Hematopoietic multipotent progenitor cell treated with erythropoietin and hydrocortisone succinate and interleukin-3 and kit ligand, for 6 days (in vitro differentiated cells): ENCODE measurements at regions not wholly inside any gene's neighbourhood (a gene's known extent, or its start where the extent isn't known, plus 50 kb on each side); places are given as distances from the start of the nearest gene placed in this dataset.

Source experiments
- DNase-seq: peaks from one replicate; pipeline ENCODE4 v3.0.0-alpha.2; 2015

GRCh38 chr4:123819362-123820035 is 422.9 kb downstream of the SPRY1 start:
- no peak for DNase-seq

DNA sequence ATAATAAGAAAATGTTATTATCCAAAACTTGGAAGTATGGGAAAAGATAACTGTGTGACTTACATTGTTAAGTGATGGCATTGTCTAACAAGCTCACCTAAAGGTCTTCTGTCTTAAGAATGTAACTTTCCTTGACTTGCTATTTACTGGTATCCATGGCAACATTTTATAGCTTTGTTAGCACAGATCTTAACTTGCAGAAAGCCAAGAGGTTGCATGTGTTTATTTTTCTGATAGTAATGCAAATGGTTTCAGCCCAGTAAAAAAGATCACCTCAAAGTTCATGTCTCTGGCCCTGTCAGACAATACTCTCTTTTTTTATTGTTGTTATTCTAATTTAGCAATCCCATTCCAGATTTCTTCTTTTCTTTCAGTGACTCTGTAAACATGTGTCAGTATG is 425.3 kb downstream of the SPRY1 start:
- no peak for DNase-seq

DNA sequence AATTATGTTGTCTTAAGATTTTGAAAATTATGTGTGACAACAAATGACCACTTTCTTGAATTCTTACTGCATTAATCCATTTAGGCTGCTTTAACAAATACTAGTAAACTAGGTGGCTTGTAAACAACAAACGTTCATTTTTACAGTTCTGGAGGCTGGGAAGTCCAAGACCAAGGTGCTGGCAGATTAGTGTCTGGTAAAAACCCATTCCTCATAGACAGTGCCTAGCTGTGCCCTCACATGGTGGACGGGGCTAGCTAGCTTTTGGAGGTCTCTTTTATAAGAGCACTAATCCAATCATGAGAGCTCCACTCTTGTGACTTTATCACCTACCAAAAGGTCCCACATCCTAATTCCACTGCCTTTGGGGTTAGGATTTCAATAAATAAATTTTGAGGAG is 425.8 kb downstream of the SPRY1 start:
- no peak for DNase-seq

- DNase-seq = no peak
Measured at GRCh38 chr4:123823244-123823643, 426.6 kb downstream of the SPRY1 start.

DNA sequence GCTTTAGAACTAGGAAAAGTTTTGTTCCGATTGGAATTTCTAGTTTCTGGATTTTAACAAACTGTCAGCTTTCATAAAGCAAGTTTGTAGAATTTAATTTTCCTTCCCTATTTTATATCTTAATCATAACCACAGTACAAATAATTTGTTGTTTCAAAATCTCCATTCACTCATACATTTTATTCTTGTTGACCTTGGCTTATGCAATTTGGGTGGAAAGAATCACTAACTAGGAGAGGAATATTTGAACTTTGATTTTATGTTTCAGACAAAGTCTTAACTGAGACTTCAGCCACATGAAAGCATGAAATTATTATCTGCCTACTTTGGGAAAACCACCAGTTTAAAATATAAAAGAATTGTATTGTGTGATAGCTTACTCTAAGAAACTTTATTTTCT is 427.9 kb downstream of the SPRY1 start:
- no peak for DNase-seq

- DNase-seq = no peak
Measured at GRCh38 chr4:123825596-123826291, 429.1 kb downstream of the SPRY1 start.

- DNase-seq = no peak
Measured at GRCh38 chr4:123826896-123827295, 430.3 kb downstream of the SPRY1 start.

DNA sequence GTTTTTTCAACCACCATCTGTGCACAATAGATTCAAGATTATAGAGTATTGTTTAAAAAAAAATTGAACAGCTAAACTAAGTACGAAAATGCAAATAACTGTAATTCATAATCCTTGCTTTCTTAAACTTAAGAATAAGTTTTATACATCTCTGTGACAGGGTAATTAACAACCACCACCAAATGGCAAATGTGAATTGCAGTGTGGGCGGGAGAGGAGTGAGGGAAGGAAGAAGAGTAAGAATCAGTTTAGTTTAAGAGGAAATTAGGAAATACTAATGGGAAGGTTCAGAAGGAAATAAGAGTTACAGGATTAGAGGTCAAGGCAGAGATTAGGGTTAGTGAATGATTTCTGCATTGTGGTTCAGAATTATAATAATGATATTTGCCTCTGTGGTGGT is 430.9 kb downstream of the SPRY1 start:
- DNase-seq = no peak

GRCh38 chr4:123830930-123831329 is 434.3 kb downstream of the SPRY1 start:
- no peak for DNase-seq

DNA sequence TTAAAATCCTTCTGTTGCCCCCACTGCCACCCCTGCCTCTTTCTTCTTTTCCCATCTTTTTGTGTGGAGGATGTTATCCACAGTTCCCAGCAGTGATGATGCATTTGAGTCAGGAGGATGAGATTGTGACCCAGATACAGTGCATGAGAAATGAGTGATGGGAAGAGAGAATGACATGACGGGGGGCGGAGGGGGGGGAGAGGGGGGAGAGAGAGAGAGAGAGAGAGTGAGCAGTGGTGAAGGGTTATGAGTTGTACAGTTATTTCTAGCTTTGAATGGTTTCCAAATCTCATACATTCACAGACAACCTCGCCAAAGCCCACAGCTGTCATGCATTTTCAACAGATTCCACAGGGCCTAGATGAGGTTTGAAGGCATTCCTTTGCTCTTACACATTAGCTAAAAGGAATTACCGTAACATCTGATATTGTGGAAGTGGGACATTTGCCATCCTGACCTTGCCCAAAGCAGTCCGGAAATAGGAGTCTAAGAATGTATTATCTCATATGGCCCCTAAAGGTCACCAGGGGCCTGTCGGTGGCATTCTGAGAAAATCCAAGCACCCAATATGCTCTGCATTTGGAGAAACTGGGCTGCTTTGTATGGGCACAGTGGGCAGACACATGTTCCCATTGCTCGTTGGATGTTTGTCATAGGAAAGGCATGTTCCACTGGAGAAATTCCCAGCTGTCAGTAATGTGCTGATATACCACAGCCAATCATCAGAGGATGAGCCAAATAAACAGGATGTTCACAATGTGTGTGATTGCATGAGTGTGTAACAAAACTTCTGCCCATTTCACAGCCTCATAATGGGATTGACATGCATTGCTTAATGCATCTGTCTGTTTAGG is 435.8 kb downstream of the SPRY1 start:
- no peak for DNase-seq

DNA sequence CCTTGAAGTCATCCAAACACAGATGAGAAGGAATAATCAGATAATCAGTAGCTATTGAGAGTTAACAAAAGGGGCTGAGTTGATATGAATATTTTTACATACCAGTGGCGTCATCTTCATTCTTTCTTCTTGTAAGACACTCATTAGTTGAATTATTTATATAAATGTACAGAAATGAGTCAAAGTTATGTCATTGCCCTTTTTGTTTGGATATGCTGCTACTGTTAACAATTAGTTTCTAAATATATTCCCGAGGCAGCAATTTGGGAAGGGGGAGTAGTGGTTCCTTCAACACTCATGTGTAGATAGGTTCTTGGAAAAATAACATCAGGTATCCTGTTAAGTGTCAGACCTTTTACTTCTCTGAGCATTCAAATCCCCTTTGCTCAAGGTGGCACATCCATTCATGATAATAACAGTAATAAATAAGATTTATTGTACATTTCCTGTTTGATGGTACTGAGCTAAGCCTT is 436.6 kb downstream of the SPRY1 start:
- DNase-seq = no peak

GRCh38 chr4:123835831-123836590 is 439.4 kb downstream of the SPRY1 start:
- DNase-seq = no peak

DNA sequence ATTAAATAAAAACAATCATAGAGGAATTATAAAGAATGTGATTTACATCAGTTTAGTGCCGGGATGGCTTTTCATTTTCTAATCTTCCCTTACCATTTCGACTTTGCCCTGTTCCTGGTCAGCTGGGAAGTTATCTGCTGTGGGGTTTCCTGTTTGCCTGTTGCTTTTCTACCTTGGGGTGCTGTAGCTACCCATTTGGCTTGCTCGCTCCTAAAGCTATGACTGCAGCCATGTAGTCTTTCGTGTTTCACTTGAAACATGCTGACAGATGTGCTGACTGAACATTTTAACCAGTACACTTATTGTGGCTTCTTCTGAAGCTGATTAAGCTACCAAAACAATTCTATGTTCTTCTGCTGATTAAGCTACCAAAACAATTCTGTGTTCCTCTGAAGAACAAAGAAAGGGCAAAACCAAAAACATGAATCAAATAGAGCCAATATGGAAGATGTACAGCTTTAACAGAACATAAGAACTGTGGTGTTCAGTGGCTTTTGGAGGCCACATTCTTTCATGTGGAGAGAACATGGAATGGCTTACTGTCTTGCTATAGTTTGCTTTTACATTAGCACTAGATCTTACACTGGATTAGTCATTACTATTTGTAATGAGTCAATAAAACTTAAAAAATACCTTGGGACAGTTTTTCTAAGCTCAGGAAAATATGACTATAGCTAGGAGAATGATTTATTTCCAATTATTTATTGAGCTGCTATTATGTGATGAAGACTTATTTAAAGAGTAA is 440.4 kb downstream of the SPRY1 start:
- DNase-seq = no peak

DNA sequence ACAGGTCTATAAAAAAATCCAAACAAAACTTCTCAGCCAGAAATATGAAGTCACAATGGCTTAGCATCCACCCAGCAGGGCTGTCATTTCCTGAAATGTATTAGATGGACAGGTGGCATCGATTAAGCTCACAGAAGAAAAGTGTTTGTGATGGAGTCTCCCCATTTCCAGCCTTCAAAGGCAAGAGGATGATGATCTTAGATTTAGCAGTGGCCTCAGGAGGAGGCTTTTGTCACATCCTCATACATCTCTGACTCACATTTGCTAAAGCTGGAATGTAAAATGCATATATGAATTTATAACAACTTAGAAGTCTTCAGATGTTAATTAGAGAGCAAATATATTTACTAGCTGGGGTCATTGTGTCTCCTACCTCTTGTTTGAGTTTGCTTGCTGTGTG is 441.9 kb downstream of the SPRY1 start:
- no peak for DNase-seq

GRCh38 chr4:123840197-123840596 is 443.6 kb downstream of the SPRY1 start:
- no peak for DNase-seq

DNA sequence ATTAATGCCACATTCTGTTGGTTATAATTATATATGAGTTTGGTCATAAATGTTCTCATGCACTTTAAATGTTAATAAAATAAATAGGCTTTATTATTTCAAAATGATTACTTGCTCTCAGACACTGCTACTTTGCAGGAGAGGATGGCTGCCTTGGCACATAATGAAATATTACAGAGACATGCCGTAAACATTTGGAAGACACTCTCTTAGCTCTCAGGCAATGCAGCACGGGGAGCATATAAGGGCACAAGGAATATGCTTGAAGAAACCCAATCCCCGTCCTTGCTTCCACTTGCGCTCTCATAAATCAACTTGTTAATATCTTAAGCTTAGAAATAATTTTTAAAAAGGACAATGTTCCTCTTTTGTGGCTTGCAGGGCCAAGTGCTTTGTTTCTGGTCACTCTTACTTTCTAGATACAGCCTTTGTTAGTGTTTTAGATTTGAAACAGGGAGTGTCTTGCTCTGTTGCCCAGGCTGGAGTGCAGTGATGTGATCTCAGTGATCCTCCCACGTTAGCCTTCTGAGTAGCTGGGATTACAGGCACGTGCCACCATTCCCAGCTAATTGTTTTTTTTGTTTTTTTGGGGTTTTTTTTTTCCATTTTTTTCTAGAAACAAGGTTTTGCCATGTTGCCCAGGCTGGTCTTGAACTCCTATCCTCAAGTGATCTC is 445.0 kb downstream of the SPRY1 start:
- no peak for DNase-seq

GRCh38 chr4:123843137-123843536 is 446.5 kb downstream of the SPRY1 start:
- no peak for DNase-seq

- no peak for DNase-seq
Measured at GRCh38 chr4:123844374-123844773, 447.8 kb downstream of the SPRY1 start.

- DNase-seq = no peak
Measured at GRCh38 chr4:123846092-123846491, 449.5 kb downstream of the SPRY1 start.

GRCh38 chr4:123846561-123846960 is 450.0 kb downstream of the SPRY1 start:
- DNase-seq = no peak

DNA sequence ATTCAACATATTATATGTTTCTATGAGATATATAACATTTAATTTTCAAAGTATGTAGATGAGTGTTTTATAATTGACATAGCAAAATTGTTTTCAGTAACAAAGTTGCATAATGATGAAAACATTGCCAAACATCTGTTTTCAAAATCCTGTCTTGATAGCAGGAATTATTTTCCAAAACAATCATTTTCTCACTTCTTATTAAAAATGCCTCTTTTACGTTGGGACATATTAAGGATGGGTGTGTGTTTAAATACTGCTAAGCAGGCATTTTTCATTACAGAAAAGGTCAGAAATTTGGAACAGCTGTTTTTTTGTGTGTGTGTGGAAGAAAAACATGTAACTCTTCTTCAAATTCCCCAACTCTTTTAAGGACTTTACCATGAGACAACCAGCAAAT is 452.0 kb downstream of the SPRY1 start:
- DNase-seq = no peak

DNA sequence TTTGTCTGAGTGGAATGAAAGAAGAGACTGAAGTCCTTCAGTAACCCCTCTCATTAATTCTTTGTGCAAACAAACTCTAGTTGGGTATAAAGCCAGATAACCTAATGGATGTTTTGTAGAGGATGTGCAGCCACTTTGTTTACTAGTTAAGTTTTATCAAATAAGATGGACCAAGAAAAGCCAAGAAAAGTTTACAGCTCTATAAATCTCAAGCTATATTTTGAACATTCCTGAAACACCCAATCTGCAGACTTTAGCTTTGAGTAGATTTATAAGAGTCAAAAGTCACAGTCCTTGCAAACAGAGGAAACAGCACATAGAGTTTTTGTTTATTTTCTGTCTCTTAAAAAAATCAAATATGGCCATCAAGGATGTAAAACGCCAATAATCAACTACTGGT is 452.9 kb downstream of the SPRY1 start:
- no peak for DNase-seq
